H9 (cell line): ENCODE measurements at regions not wholly inside any gene's neighbourhood (a gene's known extent, or its start where the extent isn't known, plus 50 kb on each side); places are given as distances from the start of the nearest gene placed in this dataset.

ENCODE experiments used
- DNase-seq: peaks from one replicate; pipeline ENCODE4 v3.0.0-alpha.2; 2017
- H2AFZ ChIP-seq: one replicate; pipeline ENCODE4 v1.6.1; 2013; ENCODE audit warnings: mild to moderate bottlenecking, low read length, control low read depth, moderate library complexity
- H2AK5ac ChIP-seq: 2 replicates; pipeline ENCODE4 v1.6.1; 2013; ENCODE audit warnings: low read length, control low read depth, mixed read lengths; ENCODE audit not compliant: insufficient read length
- H2BK120ac ChIP-seq: one replicate; pipeline ENCODE4 v1.6.1; 2013; ENCODE audit warnings: low read depth, mild to moderate bottlenecking, low read length, control low read depth, inconsistent platforms; ENCODE audit not compliant: poor library complexity, severe bottlenecking
- H2BK12ac ChIP-seq: 2 replicates; pipeline ENCODE4 v1.6.1; 2013; ENCODE audit warnings: low read length, control low read depth, mixed read lengths, low read depth; ENCODE audit not compliant: insufficient read length
- H2BK15ac ChIP-seq: 2 replicates; pipeline ENCODE4 v1.6.1; 2013; ENCODE audit warnings: low read depth, low read length, control low read depth
- H2BK20ac ChIP-seq: one replicate; pipeline ENCODE4 v1.6.1; 2013; ENCODE audit warnings: low read depth, mild to moderate bottlenecking, low read length, control low read depth, inconsistent platforms; ENCODE audit not compliant: poor library complexity, severe bottlenecking
- H2BK5ac ChIP-seq: 2 replicates; pipeline ENCODE4 v1.6.1; 2013; ENCODE audit warnings: low read length, control low read depth, mixed read lengths; ENCODE audit not compliant: insufficient read length
- H3K14ac ChIP-seq: 2 replicates; pipeline ENCODE4 v1.6.1; 2013; ENCODE audit warnings: low read length, control low read depth; ENCODE audit not compliant: insufficient read depth
- H3K18ac ChIP-seq: 2 replicates; pipeline ENCODE4 v1.6.1; 2013; ENCODE audit warnings: low read depth, mild to moderate bottlenecking, mixed read lengths, low read length, control low read depth; ENCODE audit not compliant: insufficient read length
- H3K23ac ChIP-seq: 2 replicates; pipeline ENCODE4 v1.6.1; 2013; ENCODE audit warnings: low read length, control low read depth, mixed read lengths, low read depth; ENCODE audit not compliant: insufficient read length
- H3K23me2 ChIP-seq: 2 replicates; pipeline ENCODE4 v1.6.1; 2013; ENCODE audit warnings: low read depth, mild to moderate bottlenecking, mixed read lengths, low read length, control low read depth; ENCODE audit not compliant: insufficient read length, poor library complexity, severe bottlenecking
- H3K27ac ChIP-seq: 2 replicates; pipeline ENCODE4 v1.5.1; 2013; ENCODE audit warnings: low read length, control low read depth, mixed read lengths, low read depth; ENCODE audit not compliant: insufficient read length
- H3K27me3 ChIP-seq: 2 replicates; pipeline ENCODE4 v1.6.1; 2013; ENCODE audit warnings: low read length, control low read depth, inconsistent platforms; ENCODE audit not compliant: insufficient read depth
- H3K4ac ChIP-seq: 2 replicates; pipeline ENCODE4 v1.6.1; 2013; ENCODE audit warnings: low read depth, mild to moderate bottlenecking, control low read depth, inconsistent platforms, low read length, moderate library complexity
- H3K4me1 ChIP-seq: 2 replicates; pipeline ENCODE4 v1.6.1; 2013; ENCODE audit warnings: low read length, control low read depth, inconsistent platforms; ENCODE audit not compliant: insufficient read depth
- H3K4me2 ChIP-seq: 2 replicates; pipeline ENCODE4 v1.6.1; 2013; ENCODE audit warnings: low read length, control low read depth, mixed read lengths; ENCODE audit not compliant: insufficient read length, insufficient read depth
- H3K56ac ChIP-seq: 2 replicates; pipeline ENCODE4 v1.6.1; 2013; ENCODE audit warnings: low read depth, mild to moderate bottlenecking, mixed read lengths, low read length, control low read depth; ENCODE audit not compliant: insufficient read length
- H3K79me1 ChIP-seq: 2 replicates; pipeline ENCODE4 v1.6.1; 2013; ENCODE audit warnings: low read depth, mild to moderate bottlenecking, moderate library complexity, low read length, control low read depth, inconsistent platforms; ENCODE audit not compliant: insufficient read depth, poor library complexity, severe bottlenecking
- H3K79me2 ChIP-seq: 2 replicates; pipeline ENCODE4 v1.6.1; 2013; ENCODE audit warnings: low read length, control low read depth, inconsistent platforms; ENCODE audit not compliant: insufficient read depth
- H3K9ac ChIP-seq: 2 replicates; pipeline ENCODE4 v1.6.1; 2013; ENCODE audit warnings: low read length, control low read depth, mixed read lengths; ENCODE audit not compliant: insufficient read length; ENCODE audit errors: extremely low read depth
- H3K9me3 ChIP-seq: one replicate; pipeline ENCODE4 v1.6.1; 2013; ENCODE audit warnings: low read depth, low read length, inconsistent platforms; ENCODE audit not compliant: control insufficient read depth
- H3T11ph ChIP-seq: one replicate; pipeline ENCODE4 v1.6.1; 2013; ENCODE audit warnings: mild to moderate bottlenecking, low read length, control low read depth, inconsistent platforms
- H4K20me1 ChIP-seq: one replicate; pipeline ENCODE4 v1.6.1; 2013; ENCODE audit not compliant: control insufficient read depth, insufficient read length, insufficient read depth
- H4K5ac ChIP-seq: 2 replicates; pipeline ENCODE4 v1.6.1; 2013; ENCODE audit warnings: low read depth, mild to moderate bottlenecking, mixed read lengths, low read length, control low read depth; ENCODE audit not compliant: insufficient read length
- H4K8ac ChIP-seq: replicated peaks from 2 replicates; pipeline ENCODE4 v1.6.1; 2013; ENCODE audit warnings: low read length, control low read depth, mixed read lengths, low read depth; ENCODE audit not compliant: insufficient read length
- H4K91ac ChIP-seq: 2 replicates; pipeline ENCODE4 v1.6.1; 2013; ENCODE audit warnings: low read depth, mild to moderate bottlenecking, moderate library complexity, mixed read lengths, low read length, control low read depth; ENCODE audit not compliant: insufficient read length
- H3K27ac Mint-ChIP-seq, 3 experiments: 2 replicates in 2 of 3; 3 replicates in 1 of 3; pipeline ENCODE4 v1.8.0; 2020 to 2021; ENCODE audit warnings: mixed read lengths in 3 of 3, mild to moderate bottlenecking in 1 of 3, moderate library complexity in 1 of 3
- H3K27me3 Mint-ChIP-seq: 2 replicates; pipeline ENCODE4 v1.8.0; 2021; ENCODE audit warnings: low read depth, mild to moderate bottlenecking, moderate library complexity, mixed read lengths
- H3K36me3 Mint-ChIP-seq, 3 experiments: 2 replicates in 2 of 3; 3 replicates in 1 of 3; pipeline ENCODE4 v1.8.0; 2020 to 2021; ENCODE audit warnings: low read depth in 3 of 3, mixed read lengths in 3 of 3; ENCODE audit not compliant: insufficient read depth in 1 of 3
- H3K4me1 Mint-ChIP-seq, 2 experiments: 2 replicates each; pipeline ENCODE4 v1.8.0; 2020; ENCODE audit warnings: mixed read lengths in 2 of 2
- H3K4me3 Mint-ChIP-seq, 2 experiments: 2 replicates in 1 of 2; 3 replicates in 1 of 2; pipeline ENCODE4 v1.8.0; 2020 to 2021; ENCODE audit warnings: mild to moderate bottlenecking in 2 of 2, mixed read lengths in 2 of 2, moderate library complexity in 1 of 2
- H3K9me3 Mint-ChIP-seq, 2 experiments: 2 replicates in 1 of 2; 3 replicates in 1 of 2; pipeline ENCODE4 v1.8.0; 2020; ENCODE audit warnings: mild to moderate bottlenecking in 2 of 2, mixed read lengths in 2 of 2, moderate library complexity in 1 of 2
- WGBS: extraction: QIAGEN DNeasy Blood & Tissue Kit; methylation state at CpG from one replicate; pipeline ENCODE4 v1.1.7; 2013; ENCODE audit warnings: missing lambda C conversion rate, low lambda C conversion rate, mixed read lengths; ENCODE audit not compliant: insufficient read length; ENCODE audit errors: extremely low coverage; 5-methylcytosine and 5-hydroxymethylcytosine counted together
- TF ChIP-seq, protein P1 (sequence below): fragments of 200-600 bp; sonication (generic); conservative IDR thresholded peaks from 3 replicates; pipeline ENCODE4 v1.8.0; 2021; ENCODE audit warnings: antibody characterized with exemption, mild to moderate bottlenecking

DNA sequence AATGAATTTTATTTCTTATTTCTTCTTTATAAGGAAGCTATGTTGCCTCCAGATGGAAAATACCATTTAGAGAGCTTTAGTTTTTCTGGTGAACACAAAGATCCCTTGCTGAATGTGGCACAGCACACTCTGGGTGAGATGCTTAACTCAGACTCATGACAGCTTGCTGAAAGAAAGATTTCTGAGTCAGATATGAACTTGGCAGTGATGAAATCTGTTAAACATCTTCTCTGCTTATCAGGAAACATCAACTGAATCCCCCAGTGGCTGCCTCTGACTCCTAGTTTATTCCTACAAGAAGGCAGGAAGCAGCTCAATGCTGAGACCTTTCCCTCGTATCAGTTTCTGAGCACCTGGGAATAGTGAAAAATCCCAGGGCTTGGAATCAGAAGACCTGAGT lies 162.8 kb downstream of the OSR1 start:
- no peaks in the 10 kb centered on the region for H3K79me2 ChIP-seq
- Mint-ChIP-seq H3K27me3 (no peaks in the 10 kb centered on the region), H3K36me3 (no peaks in the 10 kb centered on the region), H3K9me3 (peaks cover 0 to 2% of the 10 kb centered on the region in 2 experiments; a peak in 2 of 5 replicates), H3K27ac (no peak overlapping the region), H3K4me3 (no peak overlapping the region), H3K4me1 (peaks cover 3% of the 10 kb centered on the region in 2 experiments; a peak in 2 of 4 replicates)
- H3K56ac ChIP-seq: no peak overlapping the region
- no peaks in the 10 kb centered on the region for H3K27me3 ChIP-seq
- no peaks in the 10 kb centered on the region for H3K79me1 ChIP-seq
- no peak overlapping the region for H3K4me2 ChIP-seq
- no peak overlapping the region for H3K27ac ChIP-seq
- no peak overlapping the region for H3K23ac ChIP-seq
- DNase-seq: no peak
- H2BK5ac ChIP-seq: no peak overlapping the region
- H2AFZ ChIP-seq: no peak overlapping the region
- H3K9me3 ChIP-seq: no peaks in the 10 kb centered on the region
- no peak overlapping the region for H3K18ac ChIP-seq
- H4K5ac ChIP-seq: no peak overlapping the region
- no peaks in the 10 kb centered on the region for H3K23me2 ChIP-seq
- H2AK5ac ChIP-seq: no peak overlapping the region
- no peak overlapping the region for H3K14ac ChIP-seq
- no peak overlapping the region for H2BK15ac ChIP-seq
- TF ChIP-seq, protein P1, sequence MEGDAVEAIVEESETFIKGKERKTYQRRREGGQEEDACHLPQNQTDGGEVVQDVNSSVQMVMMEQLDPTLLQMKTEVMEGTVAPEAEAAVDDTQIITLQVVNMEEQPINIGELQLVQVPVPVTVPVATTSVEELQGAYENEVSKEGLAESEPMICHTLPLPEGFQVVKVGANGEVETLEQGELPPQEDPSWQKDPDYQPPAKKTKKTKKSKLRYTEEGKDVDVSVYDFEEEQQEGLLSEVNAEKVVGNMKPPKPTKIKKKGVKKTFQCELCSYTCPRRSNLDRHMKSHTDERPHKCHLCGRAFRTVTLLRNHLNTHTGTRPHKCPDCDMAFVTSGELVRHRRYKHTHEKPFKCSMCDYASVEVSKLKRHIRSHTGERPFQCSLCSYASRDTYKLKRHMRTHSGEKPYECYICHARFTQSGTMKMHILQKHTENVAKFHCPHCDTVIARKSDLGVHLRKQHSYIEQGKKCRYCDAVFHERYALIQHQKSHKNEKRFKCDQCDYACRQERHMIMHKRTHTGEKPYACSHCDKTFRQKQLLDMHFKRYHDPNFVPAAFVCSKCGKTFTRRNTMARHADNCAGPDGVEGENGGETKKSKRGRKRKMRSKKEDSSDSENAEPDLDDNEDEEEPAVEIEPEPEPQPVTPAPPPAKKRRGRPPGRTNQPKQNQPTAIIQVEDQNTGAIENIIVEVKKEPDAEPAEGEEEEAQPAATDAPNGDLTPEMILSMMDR: no peak
- H4K91ac ChIP-seq: no peak overlapping the region
- no peak overlapping the region for H3T11ph ChIP-seq
- H2BK12ac ChIP-seq: no peak overlapping the region
- H2BK20ac ChIP-seq: no peak overlapping the region
- no peak overlapping the region for H4K8ac ChIP-seq
- H4K20me1 ChIP-seq: no peaks in the 10 kb centered on the region
- H3K9ac ChIP-seq: no peak overlapping the region
- no peak overlapping the region for H3K4ac ChIP-seq
- WGBS: no CpG with 5 or more reads among the region's 1 CpG
- no peak overlapping the region for H2BK120ac ChIP-seq
- no peaks in the 10 kb centered on the region for H3K4me1 ChIP-seq
